ENCODE measurements at regions not wholly inside any gene's neighbourhood (a gene's known extent, or its start where the extent isn't known, plus 50 kb on each side); places are given as distances from the start of the nearest gene placed in this dataset.

DNA sequence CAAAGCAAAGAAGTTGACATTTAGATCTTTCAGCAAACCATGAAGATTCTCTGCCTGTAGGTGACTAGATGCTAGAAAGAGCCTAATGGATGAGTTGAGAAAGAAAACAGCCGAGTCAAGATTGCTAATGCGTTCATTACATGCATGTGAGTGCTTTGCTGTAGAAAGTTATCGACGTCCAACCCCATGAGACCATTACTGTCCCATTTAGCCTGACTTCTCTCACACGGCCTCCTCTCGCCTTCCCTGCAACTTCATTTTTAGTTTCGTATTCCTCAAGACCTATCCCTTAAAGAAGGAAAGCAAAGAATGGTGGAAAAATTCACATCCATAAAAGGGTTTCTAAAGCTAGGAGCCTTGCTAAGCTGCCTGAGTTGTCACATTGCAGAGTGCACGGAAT is 113.7 kb upstream of the DPP6 start:
- no TSS peak for BruUV-seq (replicated peaks)
- CTCF ChIA-PET (ENCODE audit: low intra/inter-chr PET ratio, low total read pairs) = no interaction called here

DNA sequence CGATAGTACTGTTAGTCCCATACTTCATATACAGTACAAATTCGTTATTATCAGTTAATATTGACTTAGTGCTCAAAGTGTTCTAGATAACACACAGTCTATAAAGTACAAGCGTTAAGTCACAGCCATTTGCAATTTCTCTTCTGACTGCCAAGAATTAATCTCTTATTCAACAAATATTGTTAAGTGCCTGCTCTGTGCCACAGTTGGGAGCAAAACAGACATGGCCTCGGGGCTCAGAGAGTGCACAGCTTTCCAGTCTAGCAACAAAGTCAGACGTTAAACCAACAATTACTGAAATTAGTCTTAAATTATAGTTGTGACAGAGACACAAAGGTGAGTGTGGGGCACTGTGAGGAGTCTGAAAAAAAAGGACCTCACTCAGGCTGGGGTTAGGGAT is 113.0 kb upstream of the DPP6 start:
- no peak for TF ChIP-seq ZNF260 (CRISPR knock-in tag; IDR thresholded peaks at IDR 0.05; ENCODE audit: borderline replicate concordance, low read depth)
- no peak for TF ChIP-seq KLF11 (CRISPR knock-in tag; IDR thresholded peaks at IDR 0.05)
- TF ChIP-seq ZNF577 (CRISPR knock-in tag; IDR thresholded peaks at IDR 0.05; ENCODE audit: borderline replicate concordance, low read depth) = no peak
- H3K4me3 ChIP-seq (replicated peaks in 1 of 3; ENCODE audit: insufficient read depth in 1 of 3, low read depth in 2 of 3, low read length in 3 of 3) = no peak overlapping the region
- H3K27ac ChIP-seq (ENCODE audit: extremely low read length, insufficient read depth, low read length) = no peak overlapping the region
- ChIA-PET CTCF (ENCODE audit: low intra/inter-chr PET ratio, low total read pairs) (no interaction called here), POLR2A (no interaction called here)
- H3K36me3 ChIP-seq (replicated peaks in 1 of 2; ENCODE audit: control insufficient read depth in 1 of 2, insufficient read depth in 2 of 2, low read length in 2 of 2) = no peaks in the 10 kb centered on the region
- no peaks in the 10 kb centered on the region for H4K20me1 ChIP-seq (ENCODE audit: insufficient read depth, low read length)
- no peak for DNase-seq (ENCODE audit: low spot score)
- H3K4me1 ChIP-seq (ENCODE audit: insufficient read depth, low read length) = no peaks in the 10 kb centered on the region
- H3K9me3 ChIP-seq (ENCODE audit: low read length) = no peaks in the 10 kb centered on the region
- intact Hi-C loops (cut with micrococcal nuclease; ENCODE audit: unreplicated experiment) (no loop called here), in situ Hi-C loops (cut with HindIII; ENCODE audit: extremely low pct_ligation_motif_present, low pct_unique_long_range_greater_than_20kb) (no loop called here)
- H3K27me3 ChIP-seq (ENCODE audit: control insufficient read depth in 1 of 2, insufficient read depth in 2 of 2, low read length in 2 of 2) = peaks cover 2 to 40% of the 10 kb centered on the region in 2 experiments; a peak in 4 of 5 replicates
- no TSS peak for BruUV-seq (replicated peaks)
- WGBS (ENCODE audit: low lambda C conversion rate) = 6% methylated on average over 5 of the region's 5 CpGs
- H2AFZ ChIP-seq (ENCODE audit: low read length) = no peak overlapping the region
- H3K79me2 ChIP-seq (ENCODE audit: insufficient read depth, low read length) = no peaks in the 10 kb centered on the region
- no peak overlapping the region for H3K9ac ChIP-seq (ENCODE audit: insufficient read depth, low read depth, low read length)
- ATAC-seq = no peak
- FAIRE-seq = no peak
- H3K4me2 ChIP-seq (ENCODE audit: low read depth, low read length) = no peak overlapping the region

More for the DNA sequence above, 113.7 kb upstream of the DPP6 start:
- Histone ChIP-seq H3K4me3 (replicated peaks in 1 of 3; ENCODE audit: insufficient read depth in 1 of 3, low read depth in 2 of 3, low read length in 3 of 3) (no peak overlapping the region), H3K9me3 (ENCODE audit: low read length) (no peaks in the 10 kb centered on the region), H3K4me2 (ENCODE audit: low read depth, low read length) (no peak overlapping the region), H4K20me1 (ENCODE audit: insufficient read depth, low read length) (no peaks in the 10 kb centered on the region), H3K36me3 (replicated peaks in 1 of 2; ENCODE audit: control insufficient read depth in 1 of 2, insufficient read depth in 2 of 2, low read length in 2 of 2) (no peaks in the 10 kb centered on the region), H3K79me2 (ENCODE audit: insufficient read depth, low read length) (no peaks in the 10 kb centered on the region), H3K27me3 (ENCODE audit: control insufficient read depth in 1 of 2, insufficient read depth in 2 of 2, low read length in 2 of 2) (peaks cover 2 to 43% of the 10 kb centered on the region in 2 experiments; a peak in 4 of 5 replicates), H2AFZ (ENCODE audit: low read length) (no peak overlapping the region), H3K27ac (ENCODE audit: extremely low read length, insufficient read depth, low read length) (no peak overlapping the region), H3K9ac (ENCODE audit: insufficient read depth, low read depth, low read length) (no peak overlapping the region), H3K4me1 (ENCODE audit: insufficient read depth, low read length) (no peaks in the 10 kb centered on the region)
- no peak for FAIRE-seq
- in situ Hi-C loops (cut with HindIII; ENCODE audit: extremely low pct_ligation_motif_present, low pct_unique_long_range_greater_than_20kb) (no loop called here), intact Hi-C loops (cut with micrococcal nuclease; ENCODE audit: unreplicated experiment) (no loop called here)
- TF ChIP-seq ZNF556 (CRISPR knock-in tag; IDR thresholded peaks at IDR 0.05; ENCODE audit: borderline replicate concordance) (no peak), ZNF879 (CRISPR knock-in tag; IDR thresholded peaks at IDR 0.05) (no peak), ZNF484 (CRISPR knock-in tag; IDR thresholded peaks at IDR 0.05; ENCODE audit: borderline replicate concordance, low read depth) (no peak), BHLHE40 (IDR thresholded peaks at IDR 0.05; ENCODE audit: low read length) (no peak), TSC22D2 (CRISPR knock-in tag; IDR thresholded peaks at IDR 0.05; ENCODE audit: borderline replicate concordance) (no peak), ELF3 (CRISPR knock-in tag; IDR thresholded peaks at IDR 0.05) (no peak), ZFYVE20 (CRISPR knock-in tag; IDR thresholded peaks at IDR 0.05; ENCODE audit: borderline replicate concordance, low read depth) (no peak), GZF1 (CRISPR knock-in tag; IDR thresholded peaks at IDR 0.05) (no peak), SATB2 (CRISPR knock-in tag; IDR thresholded peaks at IDR 0.05) (no peak), ZMYM3 (CRISPR knock-in tag; IDR thresholded peaks at IDR 0.05) (no peak), FOXP1 (IDR thresholded peaks at IDR 0.05) (no peak), FOXP1 (CRISPR knock-in tag; IDR thresholded peaks at IDR 0.05) (no peak)
- TF ChIP-seq, protein P1, sequence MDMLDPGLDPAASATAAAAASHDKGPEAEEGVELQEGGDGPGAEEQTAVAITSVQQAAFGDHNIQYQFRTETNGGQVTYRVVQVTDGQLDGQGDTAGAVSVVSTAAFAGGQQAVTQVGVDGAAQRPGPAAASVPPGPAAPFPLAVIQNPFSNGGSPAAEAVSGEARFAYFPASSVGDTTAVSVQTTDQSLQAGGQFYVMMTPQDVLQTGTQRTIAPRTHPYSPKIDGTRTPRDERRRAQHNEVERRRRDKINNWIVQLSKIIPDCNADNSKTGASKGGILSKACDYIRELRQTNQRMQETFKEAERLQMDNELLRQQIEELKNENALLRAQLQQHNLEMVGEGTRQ (IDR thresholded peaks at IDR 0.05; ENCODE audit: low read depth, low read length) = no peak
- TF ChIP-seq, protein P1 (CRISPR knock-in tag; IDR thresholded peaks at IDR 0.05; ENCODE audit: borderline replicate concordance) = no peak
- 13% methylated on average over 8 of the region's 8 CpGs for WGBS (ENCODE audit: low lambda C conversion rate)
- POLR2A ChIA-PET = no interaction called here
- ATAC-seq = no peak
- DNase-seq (ENCODE audit: low spot score) = no peak
